ENCODE measurements at regions not wholly inside any gene's neighbourhood (a gene's known extent, or its start where the extent isn't known, plus 50 kb on each side); places are given as distances from the start of the nearest gene placed in this dataset.

GRCh38 chr7:114358911-114359310, 55.7 kb upstream of the FOXP2 start:
- no peak for TF ChIP-seq CTCF (IDR thresholded peaks at IDR 0.05)
- TF ChIP-seq EP300 (IDR thresholded peaks at IDR 0.05) = no peak
- TF ChIP-seq POLR2A (IDR thresholded peaks at IDR 0.05) = no peak
